Natural killer cell (primary cell): ENCODE measurements at regions not wholly inside any gene's neighbourhood (a gene's known extent, or its start where the extent isn't known, plus 50 kb on each side); places are given as distances from the start of the nearest gene placed in this dataset.

Experiments
- ATAC-seq, 3 donors: fragments of 150-1000 bp in 2 of 3; fragments of 200-7000 bp in 1 of 3; cut with Tn5 transposase; 1 replicate in 1 of 3; 2 replicates in 2 of 3; pipeline ENCODE4 v1.10.0; 2021; ENCODE audit warnings: mild to moderate bottlenecking in 2 of 3, moderate library complexity in 2 of 3
- DNase-seq, 2 donors: peaks; one replicate each; pipeline versions ENCODE4 v3.0.0 to v3.0.0-alpha.2; 2013 to 2021; ENCODE audit warnings: mixed read lengths in 1 of 2
- H3K27ac ChIP-seq: one replicate; pipeline ENCODE4 v1.5.1; 2013; ENCODE audit warnings: mild to moderate bottlenecking, low read length
- H3K27me3 ChIP-seq: one replicate; pipeline ENCODE4 v1.6.1; 2013; ENCODE audit warnings: low read length; ENCODE audit not compliant: control insufficient read depth, insufficient read depth
- H3K36me3 ChIP-seq: one replicate; pipeline ENCODE4 v1.6.1; 2013; ENCODE audit warnings: low read length; ENCODE audit not compliant: control insufficient read depth, insufficient read depth
- H3K4me1 ChIP-seq: one replicate; pipeline ENCODE4 v1.6.1; 2013; ENCODE audit warnings: low read length; ENCODE audit not compliant: control insufficient read depth, insufficient read depth
- H3K4me3 ChIP-seq: one replicate; pipeline ENCODE4 v1.5.1; 2013; ENCODE audit warnings: low read length
- H3K9me3 ChIP-seq: one replicate; pipeline ENCODE4 v1.6.1; 2013; ENCODE audit warnings: low read length; ENCODE audit not compliant: control insufficient read depth, insufficient read depth
- H3K27ac Mint-ChIP-seq, 2 donors: one replicate each; pipeline ENCODE4 v1.8.0; 2022; ENCODE audit warnings: mild to moderate bottlenecking in 2 of 2, mixed read lengths in 2 of 2, moderate library complexity in 1 of 2
- H3K27me3 Mint-ChIP-seq, 2 donors: one replicate each; pipeline ENCODE4 v1.8.0; 2022; ENCODE audit warnings: low read depth in 2 of 2, mixed read lengths in 2 of 2
- H3K36me3 Mint-ChIP-seq: one replicate; pipeline ENCODE4 v1.8.0; 2022; ENCODE audit warnings: mixed read lengths
- H3K4me1 Mint-ChIP-seq, 2 donors: one replicate each; pipeline ENCODE4 v1.8.0; 2022; ENCODE audit warnings: mixed read lengths in 2 of 2
- H3K4me3 Mint-ChIP-seq: one replicate; pipeline ENCODE4 v1.8.0; 2022; ENCODE audit warnings: mild to moderate bottlenecking, moderate library complexity, mixed read lengths
- H3K9me3 Mint-ChIP-seq, 2 donors: one replicate each; pipeline ENCODE4 v1.8.0; 2022; ENCODE audit warnings: mixed read lengths in 2 of 2
- CTCF ChIP-seq: fragments of 200-600 bp; IDR thresholded peaks from one replicate; pipeline ENCODE4 v1.8.0; 2022; ENCODE audit warnings: antibody characterized with exemption
- WGBS: methylation state at CpG from one replicate; pipeline ENCODE4 v1.1.7; 2013; ENCODE audit warnings: missing lambda C conversion rate; ENCODE audit not compliant: insufficient coverage; 5-methylcytosine and 5-hydroxymethylcytosine counted together
- intact Hi-C: fragments of 100-400 bp; cut with micrococcal nuclease; formaldehyde crosslinking; loops from one replicate; pipeline ENCODE4 v1.14.2; 2022

- no peak overlapping the region for H3K4me3 Mint-ChIP-seq
- ATAC-seq, result no peak
- WGBS, result 86% methylated on average over 1 of the region's 2 CpGs
These were observed 1190.2 kb upstream of the NRXN1 start for GRCh38 chr2:52222128-52222527.

GRCh38 chr2:52220393-52220792 lies 1188.5 kb upstream of the NRXN1 start:
- H3K27me3 ChIP-seq, result no peaks in the 10 kb centered on the region
- H3K4me1 ChIP-seq, result no peaks in the 10 kb centered on the region
- peaks cover 4% of the 10 kb centered on the region for H3K9me3 ChIP-seq
- ATAC-seq (no peak), DNase-seq (no peak)
- 80% methylated on average over 2 of the region's 2 CpGs for WGBS
- no peaks in the 10 kb centered on the region for H3K36me3 ChIP-seq
- Mint-ChIP-seq H3K27ac (no peak overlapping the region), H3K4me3 (no peak overlapping the region), H3K27me3 (no peaks in the 10 kb centered on the region), H3K4me1 (no peaks in the 10 kb centered on the region), H3K36me3 (peaks cover 7% of the 10 kb centered on the region), H3K9me3 (peaks cover 7 to 18% of the 10 kb centered on the region in 2 donors)
- no peak for TF ChIP-seq CTCF
- H3K27ac ChIP-seq, result no peak overlapping the region
- no peak overlapping the region for H3K4me3 ChIP-seq
- intact Hi-C loops, result no loop called here

More at GRCh38 chr2:52222128-52222527, 1190.2 kb upstream of the NRXN1 start:
- Histone ChIP-seq H3K27me3 (no peaks in the 10 kb centered on the region), H3K9me3 (peaks cover 4% of the 10 kb centered on the region), H3K4me1 (no peaks in the 10 kb centered on the region), H3K27ac (no peak overlapping the region), H3K4me3 (no peak overlapping the region), H3K36me3 (no peaks in the 10 kb centered on the region)
- H3K27me3 Mint-ChIP-seq, result no peaks in the 10 kb centered on the region
- intact Hi-C loops, result no loop called here
- no peak for TF ChIP-seq CTCF
- no peaks in the 10 kb centered on the region for H3K4me1 Mint-ChIP-seq
- peaks cover 10 to 19% of the 10 kb centered on the region in 2 donors for H3K9me3 Mint-ChIP-seq
- H3K36me3 Mint-ChIP-seq, result peaks cover 7% of the 10 kb centered on the region
- DNase-seq, result no peak
- no peak overlapping the region for H3K27ac Mint-ChIP-seq

- 44% methylated on average over 1 of the region's 2 CpGs for WGBS
- Mint-ChIP-seq H3K27me3 (no peaks in the 10 kb centered on the region), H3K4me1 (no peaks in the 10 kb centered on the region), H3K27ac (no peak overlapping the region), H3K9me3 (peaks cover 10 to 12% of the 10 kb centered on the region in 2 donors), H3K36me3 (peaks cover 8% of the 10 kb centered on the region), H3K4me3 (no peak overlapping the region)
- no peaks in the 10 kb centered on the region for H3K4me1 ChIP-seq
- H3K27ac ChIP-seq, result no peak overlapping the region
- intact Hi-C loops, result no loop called here
- no peaks in the 10 kb centered on the region for H3K27me3 ChIP-seq
- peaks cover 3% of the 10 kb centered on the region for H3K9me3 ChIP-seq
- TF ChIP-seq CTCF, result no peak
- no peak for ATAC-seq
- no peak for DNase-seq
- H3K36me3 ChIP-seq, result no peaks in the 10 kb centered on the region
- no peak overlapping the region for H3K4me3 ChIP-seq
These were observed 1178.7 kb upstream of the NRXN1 start for GRCh38 chr2:52210611-52211010.

- Mint-ChIP-seq H3K9me3 (peaks cover 10 to 12% of the 10 kb centered on the region in 2 donors), H3K36me3 (peaks cover 8% of the 10 kb centered on the region), H3K27me3 (no peaks in the 10 kb centered on the region), H3K27ac (no peak overlapping the region), H3K4me1 (no peaks in the 10 kb centered on the region), H3K4me3 (no peak overlapping the region)
- WGBS, result 88% methylated on average over 1 of the region's 1 CpG
- Histone ChIP-seq H3K27me3 (no peaks in the 10 kb centered on the region), H3K27ac (no peak overlapping the region), H3K4me3 (no peak overlapping the region), H3K36me3 (no peaks in the 10 kb centered on the region), H3K9me3 (peaks cover 3% of the 10 kb centered on the region), H3K4me1 (no peaks in the 10 kb centered on the region)
- DNase-seq, result no peak
- ATAC-seq, result no peak
- TF ChIP-seq CTCF, result no peak
- intact Hi-C loops, result no loop called here
These were observed 1178.2 kb upstream of the NRXN1 start for GRCh38 chr2:52210161-52210560.
